EH (cell line): ENCODE measurements at regions not wholly inside any gene's neighbourhood (a gene's known extent, or its start where the extent isn't known, plus 50 kb on each side); places are given as distances from the start of the nearest gene placed in this dataset.

ENCODE experiments used
- DNase-seq: peaks from one replicate; pipeline ENCODE4 v3.0.0-alpha.2; 2015; ENCODE audit warnings: low read depth

DNA sequence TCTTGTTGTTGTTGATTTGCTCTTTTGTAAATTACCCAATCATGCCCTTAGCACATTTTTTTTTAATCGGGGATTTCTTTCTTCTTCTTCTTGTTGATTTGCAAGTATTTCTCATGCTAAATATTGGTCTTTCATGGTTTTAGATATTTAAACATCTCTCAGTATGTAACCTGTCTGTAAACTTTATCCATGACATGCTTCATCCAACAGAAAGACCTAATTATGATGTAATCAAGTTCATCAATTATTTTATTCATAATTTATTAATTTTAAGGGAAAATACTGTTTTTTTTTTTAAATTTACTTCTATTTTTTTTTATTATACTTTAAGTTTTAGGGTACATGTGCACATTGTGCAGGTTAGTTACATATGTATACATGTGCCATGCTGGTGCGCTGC is 69.8 kb downstream of the TNFSF18 start:
- DNase-seq: no peak
